RWPE1 (cell line): ENCODE measurements at regions not wholly inside any gene's neighbourhood (a gene's known extent, or its start where the extent isn't known, plus 50 kb on each side); places are given as distances from the start of the nearest gene placed in this dataset.

Experiments
- CTCF ChIA-PET: fragments of 350-600 bp; sonication (Branson Sonifier 250); formaldehyde crosslinking; extraction: SDS; loops from one replicate; lab custom pipeline; 2021; lab: Yijun Ruan, JAX
- POLR2A ChIA-PET: fragments of 400-600 bp; formaldehyde crosslinking; extraction: SDS; loops from one replicate; lab custom pipeline; 2020; ENCODE audit warnings: antibody characterized with exemption; ENCODE audit not compliant: low non-redundant PET; lab: Yijun Ruan, JAX
- DNase-seq: peaks from one replicate; pipeline ENCODE4 v3.0.0; 2012; ENCODE audit warnings: low spot score
- H3K27ac ChIP-seq: fragments of 450-650 bp; 2 replicates; pipeline ENCODE4 v1.5.1; 2017
- CTCF ChIP-seq: fragments of 450-650 bp; conservative IDR thresholded peaks from 2 replicates; pipeline ENCODE4 v1.5.1; 2017; ENCODE audit warnings: low read depth, mild to moderate bottlenecking

- no peak for TF ChIP-seq CTCF
- ChIA-PET POLR2A (no interaction called here), CTCF (no interaction called here)
- H3K27ac ChIP-seq: no peak overlapping the region
- DNase-seq: no peak
These were observed 131.0 kb downstream of the TTC8 start for GRCh38 chr14:88955455-88955854.

GRCh38 chr14:88960496-88960895 lies 136.0 kb downstream of the TTC8 start:
- ChIA-PET CTCF (interaction anchor here (0.6 kb wide), 1 partner anchor 310 kb away, joined by 3 read pairs; no protein-coding TSS in a partner anchor), POLR2A (no interaction called here)
- no peak for DNase-seq
- H3K27ac ChIP-seq: no peak overlapping the region
- TF ChIP-seq CTCF: no peak

GRCh38 chr14:88961214-88961613 lies 136.8 kb downstream of the TTC8 start:
- no peak for TF ChIP-seq CTCF
- H3K27ac ChIP-seq: no peak overlapping the region
- no peak for DNase-seq
- POLR2A ChIA-PET: no interaction called here
- CTCF ChIA-PET: no interaction called here

- H3K27ac ChIP-seq: no peak overlapping the region
- no peak for TF ChIP-seq CTCF
- ChIA-PET POLR2A (no interaction called here), CTCF (no interaction called here)
- DNase-seq: no peak
These were observed 137.9 kb downstream of the TTC8 start for GRCh38 chr14:88962356-88962755.

GRCh38 chr14:88967299-88967698 lies 142.8 kb downstream of the TTC8 start:
- TF ChIP-seq CTCF: no peak
- DNase-seq: no peak
- CTCF ChIA-PET: no interaction called here
- no peak overlapping the region for H3K27ac ChIP-seq
- POLR2A ChIA-PET: no interaction called here

GRCh38 chr14:88975043-88975830 lies 150.8 kb downstream of the TTC8 start:
- TF ChIP-seq CTCF: no peak
- POLR2A ChIA-PET: no interaction called here
- H3K27ac ChIP-seq: no peak overlapping the region
- CTCF ChIA-PET: no interaction called here
- no peak for DNase-seq
